NCI-H2081 (cell line): ENCODE measurements at regions not wholly inside any gene's neighbourhood (a gene's known extent, or its start where the extent isn't known, plus 50 kb on each side); places are given as distances from the start of the nearest gene placed in this dataset.

Experiments
- DNase-seq, 2 experiments: peaks; one replicate each; lab custom pipeline; 2025; lab: John Stamatoyannopoulos, UW

GRCh38 chr3:22939349-22939748 is 263.8 kb upstream of the UBE2E2 start:
- DNase-seq, result no peak

- DNase-seq, result no peak
Observed at GRCh38 chr3:22940285-22940684, 262.8 kb upstream of the UBE2E2 start.

DNA sequence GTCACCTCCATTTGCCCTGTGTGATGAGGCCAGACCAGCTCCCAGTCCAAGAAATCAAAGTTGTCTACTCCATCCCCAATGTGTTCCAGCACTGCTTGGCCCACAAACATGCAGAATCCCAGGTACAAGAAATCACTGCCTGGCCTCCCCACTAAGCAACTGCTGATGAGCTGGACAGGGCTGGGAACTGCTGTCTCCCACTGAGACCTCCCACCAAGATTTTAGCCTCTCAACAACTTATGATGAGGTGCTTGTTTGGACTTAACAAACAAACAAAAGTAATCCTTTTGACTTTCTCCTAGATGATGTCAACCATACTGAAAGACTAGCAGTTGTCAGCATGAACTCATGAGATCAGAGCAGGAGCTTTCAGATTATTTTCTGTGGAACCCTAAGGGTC is 260.1 kb upstream of the UBE2E2 start:
- no peak for DNase-seq

- DNase-seq, result no peak
Observed at GRCh38 chr3:22947851-22948250, 255.3 kb upstream of the UBE2E2 start.

- DNase-seq, result peak; percentile 1 to 32
Observed at GRCh38 chr3:22951910-22952309, 251.2 kb upstream of the UBE2E2 start.

- no peak for DNase-seq
Observed at GRCh38 chr3:22952860-22953259, 250.3 kb upstream of the UBE2E2 start.

DNA sequence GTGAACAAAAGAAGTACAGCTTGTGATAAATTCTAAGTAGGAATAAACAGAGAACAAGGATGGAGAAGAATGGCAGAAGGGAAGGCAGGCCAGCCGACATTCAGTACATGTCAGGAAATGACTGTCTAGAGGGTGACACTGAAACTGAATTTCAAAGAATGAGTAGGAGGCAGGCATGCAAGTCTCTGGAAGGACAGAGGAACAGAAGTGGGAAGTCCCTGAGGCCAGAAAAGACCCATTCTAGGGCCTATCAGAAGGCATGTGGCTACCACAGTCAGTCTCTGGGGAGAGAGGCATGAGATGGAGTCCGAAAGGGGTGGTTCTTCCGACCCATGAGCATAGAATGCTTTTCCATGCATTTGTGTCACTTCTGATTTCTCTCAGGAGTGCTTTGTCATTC is 243.5 kb upstream of the UBE2E2 start:
- DNase-seq, result no peak

DNA sequence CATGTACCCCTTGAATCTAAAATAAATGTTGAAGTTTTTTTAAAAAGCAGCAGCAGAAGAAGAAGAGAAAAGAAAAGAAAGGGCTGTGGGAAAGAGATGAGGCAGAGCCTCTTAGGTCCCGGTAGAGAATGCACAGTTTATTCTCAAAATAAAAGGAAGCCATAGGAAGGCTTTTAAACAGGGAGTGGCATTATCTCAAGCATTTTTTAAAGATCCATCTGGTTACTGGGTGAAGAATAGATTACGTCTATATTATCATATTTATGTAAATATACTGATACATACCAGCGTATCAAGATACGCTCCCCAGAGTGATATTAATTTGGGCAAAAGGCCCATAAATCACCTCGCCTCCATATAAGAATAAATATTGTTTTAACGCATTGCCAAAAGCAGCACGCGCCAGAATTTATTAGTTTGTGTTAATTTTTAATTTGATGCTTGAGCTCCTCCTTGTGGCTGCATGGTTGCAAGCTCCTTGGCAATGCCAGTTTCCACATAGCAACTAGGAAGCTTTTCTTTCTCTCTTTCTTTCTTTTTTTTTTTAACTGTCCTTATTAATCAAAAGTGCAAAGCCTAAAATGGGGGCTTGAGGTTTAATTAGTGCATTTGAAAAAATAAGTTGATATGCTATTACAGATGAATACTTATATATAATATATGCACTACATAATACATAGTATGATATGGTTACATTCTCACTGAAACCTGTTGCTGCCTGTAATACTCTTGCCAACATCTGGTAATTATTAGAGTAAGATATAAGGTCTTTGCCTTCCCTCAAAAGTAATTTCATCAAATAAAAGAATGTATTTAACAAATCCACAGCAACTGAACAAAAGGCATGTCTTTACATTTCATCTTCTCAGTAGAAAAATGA is 242.8 kb upstream of the UBE2E2 start:
- peak; percentile 58 to 61 for DNase-seq

DNA sequence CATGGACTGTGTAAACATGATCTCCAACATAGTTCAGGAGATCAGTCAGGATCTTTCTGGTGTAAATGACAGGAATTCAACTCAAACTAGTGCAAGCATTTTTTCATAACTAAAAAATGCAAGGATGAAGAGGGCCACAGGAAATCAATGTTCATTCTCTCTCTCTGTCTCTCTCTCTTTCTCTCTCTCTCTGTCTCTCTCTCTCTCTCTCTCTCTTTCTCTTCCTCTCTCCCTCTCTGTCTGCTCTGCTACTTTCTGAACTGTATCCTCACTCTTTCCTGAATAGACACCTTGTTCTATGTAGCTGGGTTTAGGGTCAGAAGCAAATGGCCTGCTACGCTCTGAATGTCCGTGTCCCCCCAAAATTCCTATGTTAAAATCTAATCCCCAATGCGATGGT is 240.9 kb upstream of the UBE2E2 start:
- DNase-seq, result no peak

- no peak for DNase-seq
Observed at GRCh38 chr3:22966349-22966748, 236.8 kb upstream of the UBE2E2 start.

GRCh38 chr3:22969276-22969675 is 233.9 kb upstream of the UBE2E2 start:
- DNase-seq, result no peak

GRCh38 chr3:22971497-22971896 is 231.6 kb upstream of the UBE2E2 start:
- DNase-seq, result no peak

DNA sequence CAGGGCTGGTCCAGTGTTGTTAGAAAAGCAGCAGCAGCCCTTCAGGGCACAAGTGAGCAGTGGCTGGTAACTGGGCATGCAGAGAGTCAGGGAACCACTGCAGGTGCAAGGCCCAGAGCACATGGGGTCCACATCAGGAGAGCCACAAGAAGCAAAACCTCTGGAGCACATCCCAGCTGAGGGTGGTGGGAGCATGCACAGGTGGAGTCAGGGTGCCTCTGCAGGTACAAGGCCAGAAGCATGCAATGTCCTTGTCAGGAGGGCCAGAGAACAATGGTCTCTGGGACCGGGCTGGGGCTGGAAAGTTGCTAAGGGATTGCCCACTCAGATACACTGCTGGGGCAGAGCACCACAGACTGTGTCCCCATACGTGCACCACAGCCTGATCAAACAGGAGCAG is 226.1 kb upstream of the UBE2E2 start:
- DNase-seq, result no peak

DNA sequence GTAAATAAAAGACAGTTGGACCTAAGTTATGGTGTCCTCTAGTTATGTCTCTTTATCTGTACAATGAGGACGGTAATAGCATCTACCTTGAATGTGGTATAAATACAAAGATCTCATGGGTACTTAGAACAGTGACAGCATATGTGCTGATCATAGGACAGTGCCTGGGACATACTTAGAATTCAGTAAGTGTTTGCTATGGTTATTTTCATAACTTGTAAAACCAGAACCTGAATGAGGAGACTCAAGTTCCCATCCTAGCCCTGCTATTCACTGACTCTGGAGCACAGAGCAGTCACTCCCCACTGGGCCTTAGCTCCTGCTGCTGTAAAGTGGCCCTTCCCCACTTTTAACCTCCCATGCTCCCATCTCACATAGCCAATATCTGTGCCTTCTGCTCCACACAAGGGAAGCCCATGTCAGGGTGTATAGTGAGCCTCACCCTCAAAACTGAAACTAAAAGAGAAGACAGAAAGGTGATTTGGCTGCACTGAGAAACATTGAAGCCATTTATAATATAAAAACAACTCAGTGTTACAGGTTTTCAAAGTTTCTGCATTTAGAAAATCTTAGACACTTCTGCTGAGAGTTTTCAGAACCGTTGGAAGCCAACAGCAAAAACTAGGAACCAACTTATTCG is 225.4 kb upstream of the UBE2E2 start:
- DNase-seq, result no peak

DNA sequence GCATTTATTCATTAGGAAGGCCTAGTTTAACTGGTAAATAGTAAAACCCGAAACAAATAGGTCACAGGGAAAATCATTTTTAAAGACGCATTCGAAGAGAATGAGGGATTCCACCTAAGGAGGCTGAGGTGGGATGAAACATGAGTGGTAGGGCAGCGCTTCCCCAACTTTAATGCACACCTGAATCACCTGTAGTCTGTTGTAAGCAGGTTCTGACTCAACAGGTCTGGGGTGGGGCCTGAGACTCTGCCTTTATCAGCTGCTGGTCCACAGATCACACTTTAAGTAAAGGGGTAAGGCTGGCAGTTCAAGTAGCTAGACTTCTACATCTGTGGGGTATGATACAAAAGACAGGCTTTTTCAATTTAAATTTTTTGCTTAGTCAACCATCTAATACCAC is 223.5 kb upstream of the UBE2E2 start:
- no peak for DNase-seq

DNA sequence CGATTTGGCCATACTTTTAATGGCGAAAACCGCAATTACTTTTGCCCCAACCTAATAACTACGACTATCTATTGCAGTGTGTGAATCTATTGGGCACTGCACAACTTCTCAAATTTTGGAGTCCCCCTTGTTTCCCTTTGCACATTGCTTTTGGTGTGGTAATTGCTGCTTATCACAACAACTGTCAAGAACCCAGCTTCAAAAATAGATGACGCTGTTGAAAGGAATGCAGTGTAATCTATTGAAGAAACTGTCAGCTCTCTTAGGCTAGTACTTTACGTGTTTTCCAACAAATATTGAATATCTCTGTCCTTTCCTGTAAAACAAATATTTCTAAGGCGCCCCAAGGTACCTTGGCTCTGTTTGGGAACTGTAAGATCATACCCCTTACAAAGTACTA is 222.8 kb upstream of the UBE2E2 start:
- DNase-seq, result no peak

GRCh38 chr3:22981166-22981565 is 222.0 kb upstream of the UBE2E2 start:
- no peak for DNase-seq

DNA sequence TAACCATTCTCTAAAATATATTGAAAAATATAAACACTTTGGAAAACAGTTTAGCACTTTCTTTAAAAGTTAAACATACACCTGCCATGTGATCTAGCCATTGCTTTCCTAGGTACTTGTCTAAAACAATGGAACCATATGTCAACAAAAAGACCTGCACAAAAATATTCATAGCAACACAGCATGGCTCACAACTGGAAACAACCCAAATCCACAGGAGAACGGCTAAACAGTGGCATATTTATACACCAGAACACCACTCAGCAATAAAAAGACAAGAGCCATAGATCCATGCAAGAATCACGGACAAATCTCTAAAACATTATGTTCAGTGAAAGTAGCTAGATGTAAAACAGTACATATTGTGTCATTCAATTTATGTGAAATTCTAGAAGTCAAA is 221.3 kb upstream of the UBE2E2 start:
- no peak for DNase-seq

- DNase-seq, result no peak
Observed at GRCh38 chr3:22982981-22983587, 220.0 kb upstream of the UBE2E2 start.

- no peak for DNase-seq
Observed at GRCh38 chr3:22986958-22987357, 216.2 kb upstream of the UBE2E2 start.

GRCh38 chr3:22988566-22988965 is 214.6 kb upstream of the UBE2E2 start:
- DNase-seq, result no peak

GRCh38 chr3:22989716-22990115 is 213.4 kb upstream of the UBE2E2 start:
- DNase-seq, result no peak
